Astrocyte of the cerebellum (primary cell): ENCODE measurements at regions not wholly inside any gene's neighbourhood (a gene's known extent, or its start where the extent isn't known, plus 50 kb on each side); places are given as distances from the start of the nearest gene placed in this dataset.

Experiments
- DNase-seq: peaks from one replicate; pipeline ENCODE4 v3.0.0-alpha.2; 2011; ENCODE audit warnings: low read depth
- H3K4me3 ChIP-seq: 2 replicates; pipeline ENCODE4 v1.5.1; 2011; ENCODE audit warnings: mild to moderate bottlenecking, low read depth, low read length, moderate library complexity
- CTCF ChIP-seq: IDR thresholded peaks from 2 replicates; pipeline ENCODE4 v1.5.1; 2012; ENCODE audit warnings: low read length, low read depth, moderate library complexity, mild to moderate bottlenecking; ENCODE audit errors: missing control alignments
- in situ Hi-C: cut with HindIII; loops from 2 replicates; pipeline ENCODE4 v1.10.0; 2017; ENCODE audit warnings: low sequenced_read_pairs

- TF ChIP-seq CTCF, result no peak
- in situ Hi-C loops, result no loop called here
- H3K4me3 ChIP-seq, result no peak overlapping the region
- peak; percentile 15 for DNase-seq
Measured at GRCh38 chr2:140178234-140178633, 1398.0 kb upstream of the NXPH2 start.

GRCh38 chr2:140177086-140177485 lies 1396.9 kb upstream of the NXPH2 start:
- TF ChIP-seq CTCF, result no peak
- H3K4me3 ChIP-seq, result no peak overlapping the region
- in situ Hi-C loops, result no loop called here
- DNase-seq, result no peak

- DNase-seq, result no peak
- no peak for TF ChIP-seq CTCF
- H3K4me3 ChIP-seq, result no peak overlapping the region
- in situ Hi-C loops, result no loop called here
Measured at GRCh38 chr2:140173790-140174189, 1393.6 kb upstream of the NXPH2 start.

- DNase-seq, result no peak
- TF ChIP-seq CTCF, result no peak
- H3K4me3 ChIP-seq, result no peak overlapping the region
- in situ Hi-C loops, result no loop called here
Measured at GRCh38 chr2:140164449-140164848, 1384.3 kb upstream of the NXPH2 start.

GRCh38 chr2:140158259-140158658 lies 1378.1 kb upstream of the NXPH2 start:
- no peak for TF ChIP-seq CTCF
- no peak overlapping the region for H3K4me3 ChIP-seq
- in situ Hi-C loops, result no loop called here
- no peak for DNase-seq

- in situ Hi-C loops, result no loop called here
- DNase-seq, result no peak
- no peak overlapping the region for H3K4me3 ChIP-seq
- TF ChIP-seq CTCF, result no peak
Measured at GRCh38 chr2:140157816-140158215, 1377.6 kb upstream of the NXPH2 start.

GRCh38 chr2:140154706-140155105 lies 1374.5 kb upstream of the NXPH2 start:
- DNase-seq, result no peak
- TF ChIP-seq CTCF, result no peak
- in situ Hi-C loops, result no loop called here
- no peak overlapping the region for H3K4me3 ChIP-seq
